RWPE2 (cell line): ENCODE measurements at regions not wholly inside any gene's neighbourhood (a gene's known extent, or its start where the extent isn't known, plus 50 kb on each side); places are given as distances from the start of the nearest gene placed in this dataset.
A peak's percentile ranks its signal among the peaks of the same experiment; 100 is the strongest.

Experiments
- ATAC-seq: fragments of 200-7000 bp; cut with Tn5 transposase; 3 replicates; pipeline ENCODE4 v1.9.1; 2021; ENCODE audit warnings: low read depth
- DNase-seq: peaks from one replicate; pipeline ENCODE4 v3.0.0-alpha.2; 2020; ENCODE audit warnings: low spot score
- H3K27ac ChIP-seq: fragments of 450-650 bp; 2 replicates; pipeline ENCODE4 v1.5.1; 2017; ENCODE audit warnings: mild to moderate bottlenecking; ENCODE audit not compliant: poor library complexity, severe bottlenecking
- H3K27me3 ChIP-seq: fragments of 250-450 bp; sonication (Bioruptor Pico); 2 replicates; pipeline ENCODE4 v1.5.1; 2021; ENCODE audit warnings: mild to moderate bottlenecking, moderate library complexity; ENCODE audit not compliant: insufficient read depth, poor library complexity, severe bottlenecking
- H3K36me3 ChIP-seq: fragments of 250-450 bp; sonication (Bioruptor Pico); 2 replicates; pipeline ENCODE4 v1.5.1; 2020; ENCODE audit warnings: low read depth, mild to moderate bottlenecking, moderate library complexity
- H3K4me1 ChIP-seq: fragments of 250-450 bp; sonication (Bioruptor Pico); 2 replicates; pipeline ENCODE4 v1.5.1; 2021; ENCODE audit warnings: mild to moderate bottlenecking, moderate library complexity; ENCODE audit not compliant: insufficient read depth, poor library complexity, severe bottlenecking
- H3K4me3 ChIP-seq: fragments of 250-450 bp; sonication (Bioruptor Pico); 2 replicates; pipeline ENCODE4 v1.5.1; 2021; ENCODE audit warnings: mild to moderate bottlenecking, moderate library complexity; ENCODE audit not compliant: severe bottlenecking
- H3K9me3 ChIP-seq: fragments of 250-450 bp; sonication (Bioruptor Pico); 2 replicates; pipeline ENCODE4 v1.5.1; 2021; ENCODE audit warnings: mild to moderate bottlenecking, moderate library complexity; ENCODE audit not compliant: severe bottlenecking
- TF ChIP-seq, protein P1 (sequence below): fragments of 450-650 bp; IDR thresholded peaks from one replicate; pipeline ENCODE4 v1.5.1; 2017; ENCODE audit warnings: mild to moderate bottlenecking, moderate library complexity; ENCODE audit not compliant: poor library complexity, severe bottlenecking

DNA sequence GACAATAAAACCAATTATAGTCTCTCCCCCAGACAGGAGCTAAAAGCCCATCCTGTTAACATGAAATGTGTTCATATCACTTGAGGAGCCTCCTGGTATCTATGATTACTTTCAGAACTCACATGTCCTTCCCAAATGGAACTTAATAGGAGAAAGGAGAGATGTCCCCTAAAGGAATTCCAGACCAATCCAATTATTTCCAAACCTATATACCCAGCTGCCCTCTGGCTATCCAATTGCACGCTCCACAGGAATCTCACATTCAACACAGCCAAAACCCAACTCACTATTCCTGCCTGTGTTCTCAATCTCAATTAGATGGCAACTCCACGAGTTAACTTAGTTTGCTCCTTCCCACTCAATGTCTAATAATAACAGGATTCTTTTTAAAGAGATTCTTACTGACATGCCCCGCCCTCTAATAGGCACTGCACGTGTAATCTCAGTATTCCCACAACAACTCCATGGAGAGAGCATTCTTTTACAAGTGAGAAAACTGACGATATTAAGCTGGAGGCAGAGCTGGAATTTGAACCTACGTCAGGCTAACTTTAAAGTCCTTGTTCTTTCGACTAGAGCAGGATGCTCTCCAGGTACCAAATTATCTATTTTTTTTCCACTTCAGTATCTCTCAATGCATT is 59.1 kb upstream of the SEC16B start:
- ATAC-seq (no peak), DNase-seq (no peak)
- Histone ChIP-seq H3K9me3 (no peaks in the 10 kb centered on the region), H3K27ac (no peak overlapping the region), H3K4me1 (no peaks in the 10 kb centered on the region), H3K4me3 (no peak overlapping the region), H3K27me3 (no peaks in the 10 kb centered on the region), H3K36me3 (no peaks in the 10 kb centered on the region)
- TF ChIP-seq, protein P1, sequence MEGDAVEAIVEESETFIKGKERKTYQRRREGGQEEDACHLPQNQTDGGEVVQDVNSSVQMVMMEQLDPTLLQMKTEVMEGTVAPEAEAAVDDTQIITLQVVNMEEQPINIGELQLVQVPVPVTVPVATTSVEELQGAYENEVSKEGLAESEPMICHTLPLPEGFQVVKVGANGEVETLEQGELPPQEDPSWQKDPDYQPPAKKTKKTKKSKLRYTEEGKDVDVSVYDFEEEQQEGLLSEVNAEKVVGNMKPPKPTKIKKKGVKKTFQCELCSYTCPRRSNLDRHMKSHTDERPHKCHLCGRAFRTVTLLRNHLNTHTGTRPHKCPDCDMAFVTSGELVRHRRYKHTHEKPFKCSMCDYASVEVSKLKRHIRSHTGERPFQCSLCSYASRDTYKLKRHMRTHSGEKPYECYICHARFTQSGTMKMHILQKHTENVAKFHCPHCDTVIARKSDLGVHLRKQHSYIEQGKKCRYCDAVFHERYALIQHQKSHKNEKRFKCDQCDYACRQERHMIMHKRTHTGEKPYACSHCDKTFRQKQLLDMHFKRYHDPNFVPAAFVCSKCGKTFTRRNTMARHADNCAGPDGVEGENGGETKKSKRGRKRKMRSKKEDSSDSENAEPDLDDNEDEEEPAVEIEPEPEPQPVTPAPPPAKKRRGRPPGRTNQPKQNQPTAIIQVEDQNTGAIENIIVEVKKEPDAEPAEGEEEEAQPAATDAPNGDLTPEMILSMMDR = no peak

DNA sequence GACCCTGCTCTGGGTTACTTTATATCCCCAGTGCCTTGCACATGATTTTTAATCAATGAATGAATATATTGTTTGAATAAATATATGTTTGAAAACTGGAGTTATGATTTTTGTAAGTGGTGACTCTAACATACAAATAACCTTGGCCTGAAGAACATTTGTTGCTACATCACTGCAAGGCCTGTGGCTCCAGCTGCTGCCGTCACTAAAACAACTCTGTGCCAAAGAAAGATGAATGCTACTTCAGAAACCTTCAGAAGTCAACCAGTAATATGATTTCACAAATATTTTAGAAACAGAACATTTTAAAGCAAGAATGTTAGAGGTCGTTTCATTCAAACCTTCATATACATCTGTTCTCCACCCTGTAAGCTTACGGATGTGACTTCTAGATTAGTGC is 60.6 kb upstream of the SEC16B start:
- Histone ChIP-seq H3K27ac (no peak overlapping the region), H3K36me3 (no peaks in the 10 kb centered on the region), H3K4me3 (no peak overlapping the region), H3K27me3 (no peaks in the 10 kb centered on the region), H3K9me3 (no peaks in the 10 kb centered on the region), H3K4me1 (no peaks in the 10 kb centered on the region)
- TF ChIP-seq, protein P1 = no peak
- ATAC-seq (no peak), DNase-seq (no peak)

DNA sequence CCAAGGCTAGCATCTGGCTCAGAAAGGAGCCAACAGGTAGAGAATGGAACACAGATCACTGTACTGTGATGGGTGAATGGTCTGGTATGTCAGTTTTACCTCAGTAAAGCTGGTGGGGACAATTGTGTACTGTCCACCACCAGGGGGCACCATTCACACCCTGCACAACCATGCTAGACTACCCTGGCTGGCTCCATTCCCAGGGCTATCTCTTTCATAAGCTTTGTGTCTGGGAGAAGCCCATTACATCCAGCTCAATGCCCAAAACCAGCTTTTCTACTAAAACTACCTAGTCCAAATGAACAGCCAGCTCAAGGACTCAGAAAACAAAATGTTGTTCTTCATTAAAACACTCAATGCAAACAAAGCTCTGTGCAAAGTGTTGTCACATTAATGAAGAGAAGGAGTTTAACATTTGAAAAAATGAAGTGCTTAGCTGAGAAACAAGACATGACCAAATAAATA is 62.0 kb upstream of the RASAL2 start:
- Histone ChIP-seq H3K4me3 (no peak overlapping the region), H3K36me3 (no peaks in the 10 kb centered on the region), H3K9me3 (no peaks in the 10 kb centered on the region), H3K4me1 (no peaks in the 10 kb centered on the region), H3K27ac (no peak overlapping the region), H3K27me3 (no peaks in the 10 kb centered on the region)
- TF ChIP-seq, protein P1 = peak; percentile 84
- DNase-seq (peak; percentile 67), ATAC-seq (peak; percentile 80)

DNA sequence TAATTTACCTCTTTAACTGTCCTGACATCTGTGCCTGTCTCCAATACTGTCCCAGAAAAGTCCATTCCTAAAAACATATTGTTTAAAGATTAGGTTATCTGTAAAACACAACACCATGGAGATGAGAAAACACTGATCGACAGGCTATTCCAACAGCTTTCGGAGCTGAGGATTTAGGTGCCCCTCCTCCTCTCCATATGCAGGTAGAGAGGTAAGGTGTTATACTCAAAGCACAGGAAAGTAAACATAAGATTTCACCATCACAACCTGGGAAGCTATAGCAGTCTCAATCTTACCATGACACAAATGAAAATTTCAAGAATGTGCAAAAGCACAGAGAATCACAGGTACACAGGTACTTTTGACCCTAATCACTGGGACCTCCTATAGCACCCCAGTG is 60.9 kb upstream of the RASAL2 start:
- H3K27me3 ChIP-seq = no peaks in the 10 kb centered on the region

DNA sequence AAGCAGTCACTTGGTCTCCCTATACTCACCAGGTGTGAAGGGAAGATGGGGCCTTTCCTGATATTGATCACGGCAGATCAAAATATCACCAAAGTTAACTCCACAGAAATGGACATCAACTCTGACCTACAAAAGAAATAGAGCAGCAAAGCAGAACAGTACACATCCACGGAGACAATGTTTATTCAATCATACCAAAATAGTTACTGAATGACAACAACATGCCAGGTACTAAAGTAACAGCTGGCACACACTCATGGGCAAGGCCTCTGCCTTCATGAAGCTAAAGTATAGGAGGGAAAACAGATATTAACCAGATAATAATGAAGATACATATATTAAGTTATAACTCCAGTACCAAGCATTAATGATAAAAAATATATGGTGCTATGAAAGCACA is 59.2 kb upstream of the RASAL2 start:
- ATAC-seq = no peak

More for the DNA sequence above, 60.9 kb upstream of the RASAL2 start:
- Histone ChIP-seq H3K9me3 (no peaks in the 10 kb centered on the region), H3K27ac (no peak overlapping the region), H3K36me3 (no peaks in the 10 kb centered on the region), H3K4me3 (no peak overlapping the region), H3K4me1 (no peaks in the 10 kb centered on the region)
- ATAC-seq = no peak
- DNase-seq = no peak
- TF ChIP-seq, protein P1 = no peak

More for the DNA sequence above, 59.2 kb upstream of the RASAL2 start:
- H3K4me3 ChIP-seq = no peak overlapping the region
- H3K27me3 ChIP-seq = no peaks in the 10 kb centered on the region
- TF ChIP-seq, protein P1 = no peak
- H3K36me3 ChIP-seq = no peaks in the 10 kb centered on the region
- H3K9me3 ChIP-seq = no peaks in the 10 kb centered on the region
- DNase-seq = no peak
- no peak overlapping the region for H3K27ac ChIP-seq
- no peaks in the 10 kb centered on the region for H3K4me1 ChIP-seq
